SK-N-SH (cell line): ENCODE measurements at regions not wholly inside any gene's neighbourhood (a gene's known extent, or its start where the extent isn't known, plus 50 kb on each side); places are given as distances from the start of the nearest gene placed in this dataset.

Experiments used
- CHD2 ChIP-seq: fragments of 150-350 bp; IDR thresholded peaks from 2 replicates; pipeline ENCODE4 v1.6.1; 2018; ENCODE audit warnings: low read length; ENCODE audit not compliant: partially characterized antibody
- EP300 ChIP-seq, 2 experiments: IDR thresholded peaks; 2 replicates each; pipeline versions ENCODE4 v1.4.0 to v1.6.1; 2012; ENCODE audit warnings: borderline replicate concordance in 1 of 2, low read depth in 1 of 2, low read length in 1 of 2
- EZH2phosphoT487 ChIP-seq: fragments of 200-600 bp; sonication (generic); IDR thresholded peaks from 2 replicates; pipeline ENCODE4 v1.6.1; 2017; ENCODE audit warnings: low read depth, mixed run types, mild to moderate bottlenecking, antibody characterized with exemption, moderate library complexity, borderline replicate concordance
- MAX ChIP-seq: IDR thresholded peaks from 2 replicates; pipeline ENCODE4 v1.4.0; 2012; ENCODE audit warnings: low read depth
- NFIC ChIP-seq: IDR thresholded peaks from 2 replicates; pipeline ENCODE4 v1.4.0; 2012; ENCODE audit warnings: borderline replicate concordance
- NRF1 ChIP-seq: IDR thresholded peaks from 2 replicates; pipeline ENCODE4 v1.6.1; 2012; ENCODE audit warnings: low read depth, mild to moderate bottlenecking, low read length
- POLR2AphosphoS5 ChIP-seq: IDR thresholded peaks from 2 replicates; pipeline ENCODE4 v1.6.1; 2012; ENCODE audit warnings: low read depth, low read length
- REST ChIP-seq: IDR thresholded peaks from 2 replicates; pipeline ENCODE4 v1.6.1; 2012; ENCODE audit warnings: mild to moderate bottlenecking, low read depth, low read length, moderate library complexity
- TF ChIP-seq, protein P1 (sequence below): fragments of 200-600 bp; sonication (generic); IDR thresholded peaks from 2 replicates; pipeline ENCODE4 v1.6.1; 2017; ENCODE audit warnings: antibody characterized with exemption, mild to moderate bottlenecking, moderate library complexity

- no peak for TF ChIP-seq POLR2AphosphoS5
- TF ChIP-seq, protein P1, sequence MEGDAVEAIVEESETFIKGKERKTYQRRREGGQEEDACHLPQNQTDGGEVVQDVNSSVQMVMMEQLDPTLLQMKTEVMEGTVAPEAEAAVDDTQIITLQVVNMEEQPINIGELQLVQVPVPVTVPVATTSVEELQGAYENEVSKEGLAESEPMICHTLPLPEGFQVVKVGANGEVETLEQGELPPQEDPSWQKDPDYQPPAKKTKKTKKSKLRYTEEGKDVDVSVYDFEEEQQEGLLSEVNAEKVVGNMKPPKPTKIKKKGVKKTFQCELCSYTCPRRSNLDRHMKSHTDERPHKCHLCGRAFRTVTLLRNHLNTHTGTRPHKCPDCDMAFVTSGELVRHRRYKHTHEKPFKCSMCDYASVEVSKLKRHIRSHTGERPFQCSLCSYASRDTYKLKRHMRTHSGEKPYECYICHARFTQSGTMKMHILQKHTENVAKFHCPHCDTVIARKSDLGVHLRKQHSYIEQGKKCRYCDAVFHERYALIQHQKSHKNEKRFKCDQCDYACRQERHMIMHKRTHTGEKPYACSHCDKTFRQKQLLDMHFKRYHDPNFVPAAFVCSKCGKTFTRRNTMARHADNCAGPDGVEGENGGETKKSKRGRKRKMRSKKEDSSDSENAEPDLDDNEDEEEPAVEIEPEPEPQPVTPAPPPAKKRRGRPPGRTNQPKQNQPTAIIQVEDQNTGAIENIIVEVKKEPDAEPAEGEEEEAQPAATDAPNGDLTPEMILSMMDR, result no peak
- no peak for TF ChIP-seq REST
- no peak for TF ChIP-seq EZH2phosphoT487
- TF ChIP-seq MAX, result no peak
- TF ChIP-seq EP300 (IDR thresholded peaks at IDR 0.05; ENCODE audit: borderline replicate concordance in 1 of 2, low read depth in 1 of 2, low read length in 1 of 2), result no peak
- TF ChIP-seq CHD2, result no peak
- TF ChIP-seq NRF1, result no peak
- no peak for TF ChIP-seq NFIC
These were observed 244.2 kb downstream of the KCNS3 start for GRCh38 chr2:18122544-18123210.
